Adrenal gland (tissue), 5 donors: ENCODE measurements at regions not wholly inside any gene's neighbourhood (a gene's known extent, or its start where the extent isn't known, plus 50 kb on each side); places are given as distances from the start of the nearest gene placed in this dataset.

Experiments
- CTCF ChIP-seq, 6 experiments: fragments of 450-650 bp in 4 of 6; fragments of 200-600 bp in 2 of 6; sonication (generic) in 1 of 6; IDR thresholded peaks; 1 replicate in 5 of 6; 2 replicates in 1 of 6; pipeline versions ENCODE4 v1.5.1 to v1.8.0; 2016 to 2021; ENCODE audit warnings: antibody characterized with exemption in 6 of 6, mild to moderate bottlenecking in 2 of 6, moderate library complexity in 1 of 6
- POLR2A ChIP-seq, 2 donors: fragments of 450-650 bp; IDR thresholded peaks; one replicate each; pipeline ENCODE4 v1.6.1; 2017; ENCODE audit warnings: antibody characterized with exemption in 2 of 2, mild to moderate bottlenecking in 2 of 2, moderate library complexity in 1 of 2
- donor health status: DM: no; HTN: no; CAD: no.

- TF ChIP-seq POLR2A (IDR thresholded peaks at IDR 0.05) (no peak), CTCF (IDR thresholded peaks at IDR 0.05) (no peak)
Observed at GRCh38 chr6:87789900-87790290, 87.9 kb upstream of the AKIRIN2 start.
